GM21576 (cell line): ENCODE measurements at regions not wholly inside any gene's neighbourhood (a gene's known extent, or its start where the extent isn't known, plus 50 kb on each side); places are given as distances from the start of the nearest gene placed in this dataset.
"Not testable (repeated sequence)": the region's sequence is repeated elsewhere in the genome, so short reads cannot be mapped to it uniquely, and the experiment has no call there.

Source experiments
- ATAC-seq: cut with Tn5 transposase; IDR thresholded peaks from one replicate; pipeline ENCODE4 v1.9.1; 2021; ENCODE audit warnings: mild to moderate bottlenecking, moderate library complexity; ENCODE audit not compliant: unreplicated experiment

DNA sequence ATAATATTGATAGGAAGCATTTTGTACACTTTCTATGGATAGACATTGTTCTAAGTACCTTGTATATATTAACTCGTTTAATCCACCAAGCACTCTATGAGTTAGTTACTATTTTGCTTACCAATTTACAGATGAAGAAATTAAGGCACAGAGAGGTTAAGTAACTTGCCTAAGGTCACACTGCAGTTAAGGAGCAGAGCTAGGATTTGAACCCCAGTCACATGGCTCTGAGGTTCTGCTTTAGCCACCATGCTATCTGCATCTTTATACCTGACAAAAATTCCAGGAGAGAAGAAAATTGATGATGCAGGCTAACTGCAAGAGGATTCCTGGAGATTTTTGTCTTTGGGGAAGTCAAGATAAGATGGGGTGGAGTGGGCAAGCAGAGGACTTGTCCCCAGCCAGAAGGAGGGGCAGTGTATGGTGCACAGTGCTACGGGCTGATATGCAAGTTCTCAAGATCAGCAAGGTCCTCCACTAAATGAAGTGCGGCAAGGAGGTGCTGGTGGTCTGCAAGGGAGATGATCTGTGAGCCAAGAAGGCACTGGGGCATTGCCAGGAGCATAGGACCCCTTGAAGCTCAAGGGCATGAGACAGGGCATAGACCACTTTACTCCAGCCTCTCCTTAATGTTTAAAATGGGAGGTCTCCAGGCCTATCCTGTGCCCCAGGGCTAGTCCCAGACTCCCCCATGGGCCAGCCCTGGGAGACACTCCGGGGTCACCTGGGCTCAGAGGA lies 430.6 kb downstream of the RPS24 start:
- ATAC-seq = no peak

DNA sequence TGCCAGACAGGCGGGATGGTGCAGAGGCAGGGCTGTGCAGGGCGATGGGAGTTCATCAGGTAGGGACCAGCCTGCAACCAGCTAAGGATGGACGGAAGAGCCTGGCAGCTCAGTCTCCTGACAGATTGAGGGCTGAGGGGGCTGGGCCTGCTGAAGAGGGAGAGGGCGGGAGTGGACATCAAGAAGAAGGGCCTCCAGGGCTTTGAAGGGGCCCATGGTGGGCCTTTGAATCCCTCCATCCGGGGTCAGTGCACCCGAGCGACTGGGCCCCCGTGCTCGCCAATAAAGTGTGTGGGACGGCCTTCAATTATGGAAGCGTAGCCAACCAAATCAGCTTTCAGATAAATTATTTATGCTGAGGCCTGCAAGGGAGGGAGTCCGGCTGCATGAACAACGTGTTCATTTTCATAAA lies 431.2 kb downstream of the RPS24 start:
- no peak for ATAC-seq

DNA sequence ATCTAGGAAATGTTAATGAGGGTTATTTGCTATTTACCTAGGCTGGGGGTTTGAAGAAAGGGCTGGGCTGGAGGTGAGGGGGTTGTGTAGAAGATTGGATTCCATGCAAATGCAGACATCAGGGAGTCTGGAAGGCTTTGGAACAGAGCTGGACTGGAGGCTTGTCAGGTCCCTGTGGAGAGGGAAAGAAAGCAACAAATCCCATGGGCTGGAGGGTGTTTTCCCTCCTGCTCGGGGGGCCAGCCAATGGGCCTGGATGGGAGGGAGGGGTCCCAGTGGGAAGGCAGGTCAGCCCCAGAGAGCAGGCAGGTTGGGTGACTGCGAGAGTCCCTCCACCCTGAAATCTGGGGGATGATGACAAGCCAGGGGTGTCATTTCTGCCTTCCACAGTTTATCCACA lies 431.8 kb downstream of the RPS24 start:
- no peak for ATAC-seq

DNA sequence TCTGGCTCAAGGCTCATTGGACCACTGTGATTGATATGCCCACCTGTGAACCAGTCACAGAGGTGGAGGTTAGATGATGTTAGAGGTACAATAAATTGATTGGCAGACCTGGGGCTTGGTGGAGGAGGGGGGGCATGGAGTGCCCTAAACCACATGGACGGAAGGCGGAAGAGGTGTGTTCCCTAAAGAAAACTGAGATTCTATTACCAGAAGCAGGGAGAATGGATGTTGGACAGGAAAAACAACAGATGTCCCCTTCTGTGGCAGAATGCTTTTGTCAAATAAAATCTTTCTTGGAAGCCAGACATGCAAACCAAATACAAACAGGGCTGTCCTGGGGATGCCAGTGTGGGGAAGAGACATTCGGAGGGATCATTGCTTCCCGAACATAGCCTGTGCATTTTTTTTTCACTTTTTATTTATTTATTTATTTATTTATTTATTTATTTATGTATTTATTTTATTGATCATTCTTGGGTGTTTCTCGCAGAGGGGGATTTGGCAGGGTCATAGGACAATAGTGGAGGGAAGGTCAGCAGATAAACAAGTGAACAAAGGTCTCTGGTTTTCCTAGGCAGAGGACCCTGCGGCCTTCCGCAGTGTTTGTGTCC lies 433.9 kb downstream of the RPS24 start:
- ATAC-seq = no peak

DNA sequence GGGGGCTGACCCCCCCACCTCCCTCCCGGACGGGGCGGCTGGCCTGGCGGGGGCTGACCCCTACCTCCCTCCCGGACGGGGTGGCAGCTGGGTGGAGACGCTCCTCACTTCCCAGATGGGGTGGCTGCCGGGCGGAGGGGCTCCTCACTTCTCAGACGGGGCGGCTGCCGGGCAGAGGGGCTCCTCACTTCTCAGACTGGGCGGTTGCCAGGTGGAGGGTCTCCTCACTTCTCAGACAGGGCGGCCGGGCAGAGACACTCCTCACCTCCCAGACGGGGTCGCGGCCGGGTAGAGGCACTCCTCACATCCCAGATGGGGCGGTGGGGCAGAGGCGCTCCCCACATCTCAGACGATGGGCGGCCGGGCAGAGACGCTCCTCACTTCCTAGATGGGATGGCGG lies 435.1 kb downstream of the RPS24 start:
- ATAC-seq = not testable (repeated sequence)

DNA sequence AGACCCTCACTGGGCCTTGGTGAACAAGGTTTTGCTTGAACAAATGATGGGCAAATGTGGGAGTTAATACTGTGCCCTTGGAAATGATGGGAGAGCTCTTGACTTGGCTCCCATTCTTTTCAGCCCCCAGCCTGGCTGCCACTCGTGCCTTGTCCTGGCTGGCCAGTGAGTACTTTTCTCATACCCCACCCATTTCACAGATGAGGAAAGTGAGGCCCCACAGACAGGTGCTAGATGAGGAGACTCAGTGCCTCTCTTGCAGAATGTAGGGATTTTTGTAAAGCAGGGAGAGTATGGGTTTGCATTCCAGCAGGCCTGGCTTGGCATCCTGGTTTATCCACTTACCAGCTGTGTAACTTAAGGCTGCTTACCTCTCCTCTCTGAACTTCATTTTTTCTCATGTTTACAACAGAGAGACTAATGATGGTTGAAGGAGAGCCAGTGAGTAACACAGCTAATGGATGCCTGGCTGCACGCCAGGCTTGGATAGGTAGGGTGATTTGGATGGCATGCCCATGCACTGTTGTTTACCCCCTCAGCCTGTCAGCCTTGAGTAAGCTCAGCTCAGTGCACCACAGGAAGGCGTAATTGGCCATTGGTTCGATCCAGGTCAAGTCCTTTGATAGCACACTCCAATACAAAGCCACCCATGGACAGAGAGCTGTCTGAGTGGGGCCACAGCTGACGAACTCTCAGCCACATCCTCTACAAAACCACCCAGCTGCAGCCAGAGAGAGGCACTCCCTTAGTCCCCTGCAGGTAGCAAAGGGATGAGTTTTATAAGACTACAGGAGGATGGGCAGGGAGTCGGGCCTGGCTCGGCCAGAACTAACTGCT lies 436.8 kb downstream of the RPS24 start:
- ATAC-seq = no peak

DNA sequence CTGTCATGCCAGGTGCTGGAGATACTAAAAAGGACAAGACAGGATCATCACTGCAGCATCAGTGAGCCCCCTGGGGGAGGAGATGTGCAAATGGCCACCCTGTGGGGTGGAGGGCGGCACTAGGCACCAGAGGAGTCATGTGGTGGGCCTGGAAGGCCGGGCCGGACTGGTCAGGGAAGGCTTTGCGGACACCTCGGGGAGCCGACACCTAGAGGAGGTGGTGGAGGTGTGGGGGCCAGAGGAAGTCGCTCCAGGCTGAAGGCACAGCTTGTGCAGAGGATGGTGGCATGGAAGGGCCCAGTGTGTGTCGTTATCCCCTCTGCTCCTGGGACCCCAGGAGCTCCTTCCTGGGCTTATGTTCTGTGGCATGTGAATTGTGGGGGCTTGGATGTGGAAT lies 437.7 kb downstream of the RPS24 start:
- no peak for ATAC-seq

DNA sequence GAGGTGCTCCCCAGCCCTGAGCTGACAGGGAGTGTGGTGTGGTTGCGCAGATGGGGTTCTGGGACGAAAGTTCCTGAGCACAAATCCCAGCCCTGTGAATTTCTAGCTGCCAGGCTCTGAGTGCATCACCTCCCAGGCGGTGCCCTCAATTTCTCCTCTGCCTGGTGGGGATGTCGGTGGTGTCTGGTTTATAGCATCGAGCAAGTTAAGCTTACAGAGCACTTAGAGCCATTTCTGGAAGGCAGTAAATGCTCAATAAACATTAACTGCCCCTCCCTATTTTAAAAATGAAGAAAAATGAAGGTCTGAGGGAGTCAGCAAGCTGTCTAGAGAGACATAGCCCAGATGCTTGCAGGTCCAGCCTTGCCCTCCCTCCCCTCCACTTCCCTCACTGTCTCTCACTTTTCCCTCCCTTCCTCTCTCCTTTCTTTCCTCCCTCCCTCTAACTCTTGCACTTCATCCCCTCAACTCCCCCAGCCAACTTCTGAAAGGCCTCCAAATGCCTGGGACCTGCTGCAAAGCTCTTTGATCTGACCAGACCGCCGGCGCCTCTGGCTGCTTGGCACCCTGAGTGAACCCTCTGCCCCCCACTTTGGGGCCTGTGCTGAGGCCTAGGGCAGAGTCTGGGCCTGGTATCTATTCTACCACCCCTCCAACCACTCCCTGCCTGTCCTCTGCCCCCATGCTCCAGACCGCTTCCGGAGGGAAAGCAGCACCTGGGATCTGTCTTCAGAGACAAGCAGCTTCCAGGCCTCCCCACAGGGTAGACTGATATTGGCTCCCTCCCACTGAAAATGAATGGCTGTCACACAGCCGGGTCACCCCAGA lies 438.3 kb downstream of the RPS24 start:
- no peak for ATAC-seq

DNA sequence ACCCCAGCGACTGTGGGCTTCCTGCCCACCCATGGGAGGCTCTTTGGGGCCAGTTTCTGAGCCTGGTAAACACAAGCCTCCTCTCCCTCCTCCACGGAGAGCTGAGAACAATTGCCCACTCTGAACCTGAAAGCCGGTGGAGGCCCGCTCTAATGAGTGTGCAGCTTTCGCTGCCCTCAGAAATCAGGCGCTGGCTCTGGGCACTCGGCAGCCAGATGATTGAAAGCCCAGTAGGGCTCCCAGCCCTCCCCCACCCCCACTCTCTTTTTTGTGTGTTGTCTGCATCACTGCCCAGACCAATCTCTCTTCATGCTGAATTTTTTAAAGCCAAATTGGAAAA lies 438.9 kb downstream of the RPS24 start:
- ATAC-seq = no peak

DNA sequence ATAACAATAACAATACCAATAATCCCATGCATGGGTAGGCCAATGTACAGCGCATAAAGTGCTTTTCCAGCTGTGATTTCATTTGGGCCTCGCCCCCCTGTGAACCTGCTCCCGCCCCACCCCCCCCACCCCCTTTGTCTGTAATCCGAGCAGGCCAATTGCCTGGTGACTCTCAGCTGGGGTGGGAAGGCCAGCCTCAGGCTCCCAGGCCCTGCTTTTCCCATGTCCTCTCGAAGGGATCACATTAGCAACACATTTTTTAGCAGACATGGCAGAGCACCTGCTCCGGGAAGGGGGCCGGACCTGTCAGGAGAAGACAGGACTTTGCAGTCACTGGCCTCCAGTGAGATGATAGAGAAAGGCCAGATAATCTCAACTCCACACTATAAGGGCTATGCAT lies 439.3 kb downstream of the RPS24 start:
- ATAC-seq = no peak

DNA sequence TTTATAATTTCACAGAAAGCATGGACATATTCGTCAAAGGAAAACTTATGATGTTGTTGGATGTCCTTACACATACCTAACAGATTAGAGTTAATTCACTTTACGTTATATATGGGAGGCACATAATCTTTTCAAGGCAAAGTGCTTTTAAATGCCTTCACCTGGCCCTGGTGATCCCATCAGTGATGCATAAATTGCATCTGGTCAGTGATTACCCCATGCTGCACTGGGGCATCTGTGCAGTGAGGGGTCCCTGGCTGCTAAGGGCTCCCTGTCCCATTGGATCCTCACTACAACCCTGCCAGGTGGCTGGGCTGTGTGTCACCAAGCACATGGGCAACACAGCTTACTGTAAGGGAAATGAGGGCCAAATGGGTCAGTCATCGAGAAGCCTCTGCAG lies 441.1 kb downstream of the RPS24 start:
- no peak for ATAC-seq

DNA sequence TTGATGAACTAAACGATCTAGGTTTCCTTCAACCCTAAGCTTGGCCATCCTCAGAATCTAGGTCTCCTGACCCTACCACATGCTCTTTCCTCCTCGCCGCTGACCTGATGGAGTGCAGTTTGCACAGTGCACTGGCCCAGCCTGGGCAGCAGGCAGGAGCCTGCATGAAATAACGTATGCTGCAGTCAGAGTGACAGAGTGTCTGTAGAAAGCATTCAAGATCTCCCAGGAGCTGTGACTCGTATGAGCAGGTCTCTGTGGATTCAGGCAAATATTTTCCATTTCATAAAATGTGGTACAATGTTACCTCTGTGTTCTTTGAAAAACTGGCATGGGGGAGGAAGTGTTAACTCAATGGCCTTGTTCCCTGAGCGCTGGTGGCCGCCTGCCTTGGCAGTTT lies 441.8 kb downstream of the RPS24 start:
- no peak for ATAC-seq

DNA sequence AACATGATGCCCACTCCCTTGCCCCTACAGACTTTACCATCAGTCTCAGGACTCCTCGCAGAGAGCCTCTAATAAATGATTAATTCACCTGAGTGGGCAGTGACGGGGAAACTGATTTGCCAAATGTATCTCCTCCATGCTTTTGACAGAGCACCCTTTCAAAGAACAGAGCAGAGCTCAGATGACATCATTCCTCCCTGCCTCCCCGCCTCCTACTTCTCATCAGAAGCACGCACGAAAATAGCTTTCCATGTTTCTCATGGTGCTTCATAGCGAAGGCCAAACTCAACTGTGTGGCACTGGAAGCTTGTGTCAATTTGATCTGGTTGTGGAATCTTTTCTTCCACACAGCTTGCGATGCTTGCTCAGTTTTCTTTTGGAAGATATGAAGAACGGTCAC lies 442.5 kb downstream of the RPS24 start:
- ATAC-seq = no peak

DNA sequence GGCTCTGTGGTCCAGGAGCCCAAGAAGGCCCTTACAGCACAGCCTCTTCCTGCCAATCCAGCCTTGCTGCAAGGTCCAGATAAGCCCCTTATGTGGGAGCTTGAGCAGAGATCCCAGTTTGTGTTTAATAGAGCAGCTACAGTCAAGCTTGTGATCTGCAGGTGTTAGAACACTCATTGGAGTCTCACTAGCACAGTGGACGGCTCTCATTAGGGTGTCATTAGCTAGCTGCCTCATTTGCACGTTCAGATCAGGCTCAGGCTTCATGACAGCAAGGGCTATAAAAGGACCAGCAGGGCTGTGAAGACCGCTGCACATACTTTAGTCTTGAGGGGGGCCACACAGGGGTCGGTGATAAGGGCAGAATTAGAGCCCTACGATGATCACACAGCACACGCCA lies 443.2 kb downstream of the RPS24 start:
- no peak for ATAC-seq

DNA sequence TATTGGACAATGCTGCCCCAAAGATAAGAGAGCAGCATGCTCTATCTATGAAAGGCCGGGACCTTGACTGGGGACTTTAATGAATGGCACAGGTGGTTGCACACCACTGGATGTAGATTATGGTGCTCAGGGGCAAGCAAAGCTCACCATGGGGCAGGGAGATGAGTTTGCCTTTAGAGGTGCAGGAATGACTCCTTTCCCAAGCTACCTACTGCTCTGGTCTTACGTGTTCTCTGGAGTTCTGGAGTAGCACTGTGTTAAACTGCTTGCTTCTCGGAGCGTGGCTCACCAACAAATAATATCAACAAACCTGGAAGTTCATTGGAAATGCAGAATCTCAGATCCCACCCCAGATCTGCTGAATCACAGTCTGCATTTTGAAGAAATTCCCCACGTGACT lies 445.3 kb downstream of the RPS24 start:
- ATAC-seq = no peak

DNA sequence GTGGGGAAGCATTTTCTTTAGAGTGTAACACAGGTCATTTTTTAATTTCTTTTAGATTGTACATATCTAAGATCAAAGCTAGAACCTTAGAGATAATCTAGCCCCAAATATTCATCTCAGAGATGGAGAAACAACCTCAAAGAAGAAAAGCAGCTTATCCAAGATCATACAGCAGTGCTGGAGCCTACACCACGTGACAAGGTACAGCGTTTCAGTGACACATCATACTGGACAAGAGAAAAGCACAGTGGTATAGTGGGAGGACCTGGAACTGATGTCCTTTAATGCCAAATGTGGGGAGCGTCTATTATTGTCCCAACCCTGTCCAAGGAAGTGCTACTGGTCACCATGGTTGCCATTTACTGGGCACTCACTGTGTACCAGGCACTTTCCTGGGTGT lies 445.8 kb downstream of the RPS24 start:
- ATAC-seq = no peak

DNA sequence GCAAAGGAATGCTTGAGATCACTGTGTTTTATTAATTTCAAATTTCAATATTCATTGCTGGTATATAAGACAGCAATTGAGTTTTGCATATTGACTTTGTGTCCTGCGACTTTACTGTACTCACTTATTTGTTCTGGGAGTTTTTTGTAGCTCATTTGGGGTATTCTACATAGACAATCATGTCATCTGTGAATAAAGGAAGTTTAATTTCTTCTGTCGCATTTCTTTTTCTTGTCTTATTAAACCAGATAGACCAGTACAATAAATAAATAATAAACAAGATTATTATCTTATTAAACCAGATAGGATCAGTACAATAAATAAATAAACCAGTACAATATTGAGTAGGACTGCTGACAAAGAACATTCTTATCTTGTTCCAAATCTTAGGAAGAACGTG lies 448.2 kb downstream of the RPS24 start:
- ATAC-seq = no peak

DNA sequence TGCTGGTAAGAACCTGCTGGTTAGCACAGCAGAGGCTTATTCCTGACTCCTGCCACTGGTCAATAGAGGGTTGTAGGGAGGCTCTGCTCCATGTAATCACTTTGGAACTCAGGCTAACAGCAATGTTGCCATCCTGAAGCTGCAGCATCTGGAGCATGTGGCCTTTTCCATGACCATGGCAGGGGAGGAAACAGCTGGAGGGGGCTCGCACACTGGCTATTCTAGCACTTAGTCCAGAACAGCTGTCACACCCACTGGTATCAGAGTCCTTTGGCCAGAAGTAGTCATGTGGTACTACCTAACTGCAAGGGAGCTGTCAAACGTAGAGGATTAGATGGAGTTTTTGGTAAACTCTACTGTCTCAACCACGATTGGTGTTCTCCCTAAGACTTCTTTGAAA lies 450.0 kb downstream of the RPS24 start:
- ATAC-seq = no peak

DNA sequence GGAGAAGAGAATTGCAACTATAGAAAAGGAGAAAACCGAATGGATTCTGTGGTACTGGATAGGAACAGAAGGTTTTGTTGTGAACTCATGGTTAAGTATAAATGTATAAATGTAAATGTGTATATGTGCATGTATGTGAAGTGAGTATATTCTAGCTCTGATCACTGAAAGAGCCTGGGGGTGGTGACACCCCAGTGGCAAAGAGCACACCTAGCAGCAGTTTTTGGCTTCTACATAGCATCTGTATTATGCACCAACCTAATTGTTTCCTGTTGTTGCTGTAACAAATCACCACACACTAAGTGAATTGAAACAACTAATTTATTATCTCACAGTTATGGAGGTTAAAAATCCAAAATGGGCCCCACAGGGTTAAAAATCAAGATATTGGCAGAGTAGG lies 455.4 kb downstream of the RPS24 start:
- no peak for ATAC-seq

DNA sequence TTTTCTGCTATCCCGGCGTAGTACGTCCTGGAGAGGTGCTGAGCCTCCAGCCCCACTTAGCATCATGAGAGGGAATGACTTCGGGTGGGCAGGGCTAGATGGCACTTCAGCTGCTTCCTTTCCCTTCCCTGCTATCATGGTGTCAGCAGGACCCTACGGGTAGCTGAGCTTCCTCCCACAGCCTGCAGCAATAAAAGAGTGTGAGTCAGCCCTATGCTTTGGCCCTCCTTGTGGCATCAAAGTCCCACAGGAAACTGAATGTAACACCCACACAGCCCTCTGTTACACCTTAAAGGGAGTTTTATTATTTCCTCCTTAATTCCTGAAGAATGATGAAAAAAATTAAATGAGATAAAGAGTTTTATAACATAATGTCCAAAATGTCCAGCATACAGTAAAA lies 458.1 kb downstream of the RPS24 start:
- ATAC-seq = no peak

DNA sequence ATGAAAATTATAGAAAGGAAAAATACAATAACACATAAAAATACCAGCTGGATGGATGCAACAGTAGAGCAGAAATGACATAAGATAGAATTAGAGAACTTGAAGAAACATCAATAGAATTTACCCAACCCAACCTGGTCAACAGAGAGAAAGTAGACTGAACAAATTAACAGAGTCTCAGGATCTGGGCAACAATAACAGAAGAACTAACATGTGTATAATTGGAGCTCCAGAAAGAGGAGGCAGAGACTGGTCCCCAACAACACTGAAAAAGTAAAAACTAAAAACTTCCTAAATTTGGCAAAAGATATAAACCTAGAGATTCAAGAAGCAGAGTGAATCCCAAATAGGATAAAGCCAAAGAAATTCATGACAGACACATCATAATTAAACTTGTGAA lies 458.8 kb downstream of the RPS24 start:
- ATAC-seq = no peak
